Fibroblast of pulmonary artery (primary cell): ENCODE measurements at regions not wholly inside any gene's neighbourhood (a gene's known extent, or its start where the extent isn't known, plus 50 kb on each side); places are given as distances from the start of the nearest gene placed in this dataset.

Experiments
- DNase-seq: peaks from one replicate; pipeline ENCODE4 v3.0.0-alpha.2; 2010; ENCODE audit warnings: low read depth
- H3K4me3 ChIP-seq: replicated peaks from 2 replicates; pipeline ENCODE4 v1.5.1; 2011; ENCODE audit warnings: low read depth, mild to moderate bottlenecking, control low read depth, low read length, moderate library complexity
- CTCF ChIP-seq: IDR thresholded peaks from 2 replicates; pipeline ENCODE4 v1.5.1; 2011; ENCODE audit warnings: mild to moderate bottlenecking, control low read depth, low read length, inconsistent platforms; ENCODE audit errors: missing control alignments

DNA sequence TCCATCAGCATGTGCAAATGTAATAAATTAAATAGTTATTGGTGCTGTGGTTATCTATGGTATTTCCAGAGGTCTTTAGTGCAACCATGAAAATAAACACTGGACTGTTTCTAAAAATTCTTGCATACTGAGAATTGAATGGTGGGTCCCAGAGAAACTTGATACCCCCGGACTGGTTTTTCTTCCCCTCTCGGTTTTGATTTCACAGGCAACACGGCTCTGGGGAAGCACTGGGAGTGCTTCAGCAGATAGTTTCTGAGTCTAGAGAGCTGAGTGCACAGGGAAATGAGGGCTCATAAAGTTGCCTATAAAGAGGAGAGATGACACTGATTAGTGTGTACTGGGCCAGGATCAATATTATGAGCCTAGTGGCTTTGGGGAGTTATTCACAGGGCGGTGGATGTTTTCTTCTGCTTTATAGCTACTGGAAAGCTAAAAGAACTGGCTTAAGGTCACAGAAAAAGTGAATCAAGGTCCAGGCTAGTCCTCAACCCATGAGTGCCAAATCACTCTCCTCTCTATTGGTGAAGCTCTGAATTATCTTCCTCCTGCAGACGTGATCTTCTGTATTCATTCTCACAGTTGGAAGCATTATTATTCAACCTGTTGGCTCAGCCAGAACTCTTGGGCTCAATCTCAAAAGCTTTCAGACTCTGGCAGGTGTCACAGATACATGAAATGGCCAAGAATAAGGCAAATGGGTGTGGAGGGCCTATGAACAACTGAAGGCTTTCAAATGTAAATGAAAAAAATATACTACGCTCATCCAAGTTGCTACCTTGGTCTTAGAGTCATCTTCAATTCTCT, 170.2 kb upstream of the HMHB1 start:
- TF ChIP-seq CTCF: no peak
- DNase-seq: no peak
- H3K4me3 ChIP-seq: no peak overlapping the region

- TF ChIP-seq CTCF: no peak
- no peak for DNase-seq
- no peak overlapping the region for H3K4me3 ChIP-seq
Measured at GRCh38 chr5:143638654-143639053, 173.3 kb upstream of the HMHB1 start.

GRCh38 chr5:143636931-143637528, 174.9 kb upstream of the HMHB1 start:
- peak; percentile 49 for DNase-seq
- TF ChIP-seq CTCF: no peak
- no peak overlapping the region for H3K4me3 ChIP-seq

GRCh38 chr5:143635888-143636287, 176.1 kb upstream of the HMHB1 start:
- H3K4me3 ChIP-seq: no peak overlapping the region
- no peak for TF ChIP-seq CTCF
- no peak for DNase-seq

DNA sequence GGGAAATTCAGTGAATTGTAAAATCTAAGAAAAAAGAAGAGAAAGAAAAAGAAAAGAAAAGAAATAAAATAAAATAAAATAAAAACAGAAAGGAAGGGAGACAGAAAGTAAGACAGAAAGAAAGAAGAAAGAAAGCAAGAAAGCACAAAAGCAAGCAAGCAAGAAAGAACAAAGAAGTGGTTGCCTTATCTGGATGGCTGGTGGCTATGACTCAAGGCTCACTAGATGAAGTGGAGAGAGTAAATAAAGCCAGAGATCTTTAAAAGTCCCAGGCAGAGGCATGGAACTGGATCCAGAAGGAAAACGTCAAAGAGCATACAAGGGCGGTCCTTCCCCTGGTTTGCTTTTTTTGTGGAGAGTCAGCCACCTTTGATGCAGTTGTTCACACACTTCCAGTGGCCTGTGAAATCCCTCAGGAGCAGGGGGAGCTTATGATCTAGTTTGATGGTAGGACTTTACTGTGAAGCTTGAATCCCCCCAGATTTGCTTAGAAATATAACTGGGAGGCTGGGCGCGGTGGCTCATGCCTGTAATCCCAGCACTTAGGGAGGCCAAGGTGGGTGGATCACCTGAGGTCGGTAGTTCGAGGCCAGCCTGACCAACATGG, 176.7 kb upstream of the HMHB1 start:
- H3K4me3 ChIP-seq: no peak overlapping the region
- TF ChIP-seq CTCF: no peak
- DNase-seq: peak; percentile 60

GRCh38 chr5:143634689-143635088, 177.3 kb upstream of the HMHB1 start:
- no peak overlapping the region for H3K4me3 ChIP-seq
- no peak for DNase-seq
- no peak for TF ChIP-seq CTCF
